C4-2B (cell line): ENCODE measurements at regions not wholly inside any gene's neighbourhood (a gene's known extent, or its start where the extent isn't known, plus 50 kb on each side); places are given as distances from the start of the nearest gene placed in this dataset.

Source experiments
- H3K27ac ChIP-seq: fragments of 450-650 bp; 2 replicates; pipeline ENCODE4 v1.5.1; 2017
- ZFX ChIP-seq: fragments of 450-650 bp; IDR thresholded peaks from 2 replicates; pipeline ENCODE4 v1.6.1; 2017
- TF ChIP-seq, protein P1 (sequence below): fragments of 450-650 bp; conservative IDR thresholded peaks from 2 replicates; pipeline ENCODE4 v1.5.1; 2017; ENCODE audit warnings: mild to moderate bottlenecking

DNA sequence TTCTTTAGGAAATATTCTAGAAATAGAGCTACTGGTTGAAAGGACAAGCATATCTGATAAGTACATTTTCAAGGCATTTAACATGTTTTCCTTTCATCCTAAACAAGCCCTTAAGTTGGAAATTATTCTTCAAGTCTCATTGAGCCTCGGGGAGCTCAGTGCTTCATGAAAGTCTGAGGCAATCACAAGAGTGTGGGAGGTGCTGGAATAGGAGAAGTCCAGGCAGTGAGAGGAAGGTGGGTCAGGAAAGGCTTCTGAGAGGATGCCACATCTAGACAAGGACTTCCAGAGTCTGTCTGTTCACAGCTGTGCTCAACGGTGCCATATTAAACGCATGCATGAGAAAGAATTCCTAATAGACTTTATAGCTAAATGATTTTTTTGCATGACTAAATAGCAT is 69.8 kb downstream of the CD83 start:
- no peak overlapping the region for H3K27ac ChIP-seq
- no peak for TF ChIP-seq ZFX
- TF ChIP-seq, protein P1, sequence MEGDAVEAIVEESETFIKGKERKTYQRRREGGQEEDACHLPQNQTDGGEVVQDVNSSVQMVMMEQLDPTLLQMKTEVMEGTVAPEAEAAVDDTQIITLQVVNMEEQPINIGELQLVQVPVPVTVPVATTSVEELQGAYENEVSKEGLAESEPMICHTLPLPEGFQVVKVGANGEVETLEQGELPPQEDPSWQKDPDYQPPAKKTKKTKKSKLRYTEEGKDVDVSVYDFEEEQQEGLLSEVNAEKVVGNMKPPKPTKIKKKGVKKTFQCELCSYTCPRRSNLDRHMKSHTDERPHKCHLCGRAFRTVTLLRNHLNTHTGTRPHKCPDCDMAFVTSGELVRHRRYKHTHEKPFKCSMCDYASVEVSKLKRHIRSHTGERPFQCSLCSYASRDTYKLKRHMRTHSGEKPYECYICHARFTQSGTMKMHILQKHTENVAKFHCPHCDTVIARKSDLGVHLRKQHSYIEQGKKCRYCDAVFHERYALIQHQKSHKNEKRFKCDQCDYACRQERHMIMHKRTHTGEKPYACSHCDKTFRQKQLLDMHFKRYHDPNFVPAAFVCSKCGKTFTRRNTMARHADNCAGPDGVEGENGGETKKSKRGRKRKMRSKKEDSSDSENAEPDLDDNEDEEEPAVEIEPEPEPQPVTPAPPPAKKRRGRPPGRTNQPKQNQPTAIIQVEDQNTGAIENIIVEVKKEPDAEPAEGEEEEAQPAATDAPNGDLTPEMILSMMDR: no peak

DNA sequence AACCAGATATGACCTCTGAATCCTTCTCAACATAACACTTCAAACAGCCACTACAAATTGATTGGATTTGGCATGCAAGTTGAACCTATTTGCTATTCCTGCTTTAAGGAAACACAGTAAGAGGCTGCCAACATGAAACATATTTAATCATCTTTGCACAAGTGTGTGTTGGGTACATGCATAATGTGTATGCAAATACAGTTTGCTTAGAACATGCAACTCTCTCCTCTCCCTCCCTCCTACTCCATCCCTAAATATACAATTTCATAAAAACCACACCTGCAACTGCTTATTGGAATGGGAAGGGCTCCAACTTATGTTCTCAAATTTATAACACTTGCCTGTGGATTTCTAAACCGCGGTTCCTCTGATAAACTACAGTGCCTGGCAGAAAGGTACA is 71.5 kb downstream of the CD83 start:
- no peak overlapping the region for H3K27ac ChIP-seq
- no peak for TF ChIP-seq ZFX
- TF ChIP-seq, protein P1: no peak

DNA sequence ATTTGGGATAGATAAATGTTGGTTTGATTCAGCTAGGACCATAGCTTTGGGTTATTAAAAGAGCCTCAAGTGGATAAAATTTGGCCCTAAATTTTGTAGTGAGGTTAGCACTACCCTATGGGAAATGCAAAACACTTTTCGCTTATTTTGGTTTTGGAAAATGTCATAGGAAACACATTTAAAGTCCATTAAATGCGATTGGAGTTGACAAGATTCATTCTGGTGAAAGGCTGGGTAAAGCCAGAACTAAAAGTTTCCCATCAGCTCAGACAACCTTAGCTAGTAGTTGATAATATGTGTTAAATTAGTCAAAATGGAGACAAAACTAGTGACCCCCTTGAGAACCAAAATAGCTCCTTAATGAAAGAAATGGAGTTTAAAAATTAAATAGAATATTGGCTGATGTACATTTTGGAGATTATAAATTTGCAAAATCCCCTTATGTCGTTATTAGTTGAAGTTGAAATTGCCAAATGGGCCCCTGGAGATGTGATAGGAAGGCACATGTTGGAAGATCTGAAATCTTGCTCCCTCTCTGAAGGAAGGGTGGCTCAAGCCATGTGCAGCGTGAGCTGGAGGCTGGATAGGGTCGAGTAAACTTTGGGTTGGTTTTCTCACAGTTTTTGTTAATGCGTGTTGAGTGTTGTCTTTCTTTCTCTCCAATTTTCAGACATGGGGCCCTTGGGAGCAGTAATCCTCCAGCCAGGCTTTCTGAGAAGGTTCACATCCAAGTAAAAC is 72.8 kb downstream of the CD83 start:
- no peak overlapping the region for H3K27ac ChIP-seq
- TF ChIP-seq, protein P1: no peak
- TF ChIP-seq ZFX: no peak

DNA sequence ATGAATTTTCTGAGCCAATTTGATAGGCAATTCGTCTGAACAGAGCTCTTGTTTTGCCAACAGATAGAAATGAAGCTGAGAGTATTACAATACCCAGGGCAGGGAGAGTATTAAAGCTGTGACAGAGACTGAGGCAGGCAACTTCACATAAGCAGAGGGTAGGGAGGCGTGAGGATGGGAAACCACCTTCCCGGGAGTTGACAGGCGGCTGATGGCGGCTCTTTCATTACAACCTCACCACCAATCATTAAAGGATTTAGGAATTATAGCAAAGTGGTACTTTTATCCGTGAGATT is 73.3 kb downstream of the CD83 start:
- TF ChIP-seq, protein P1: no peak
- no peak for TF ChIP-seq ZFX
- no peak overlapping the region for H3K27ac ChIP-seq

DNA sequence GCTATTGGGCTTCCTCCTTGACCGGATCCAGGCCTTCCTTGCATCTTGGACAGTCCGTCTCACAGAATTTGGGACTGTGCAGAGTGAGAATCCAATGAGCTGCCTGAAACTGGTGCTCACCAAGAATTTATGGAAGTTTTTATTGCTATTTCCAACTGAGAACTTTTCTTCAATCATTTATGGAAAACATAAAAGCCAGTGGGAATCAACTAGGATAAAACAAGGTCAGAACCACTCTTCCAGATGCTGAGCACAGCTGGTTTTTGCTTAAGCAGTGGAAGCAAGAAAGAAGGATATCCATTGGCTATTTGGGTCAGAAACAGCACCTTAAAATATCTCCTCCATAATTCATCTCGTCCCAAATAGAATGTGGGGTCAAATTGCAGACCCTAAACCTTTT is 74.2 kb downstream of the CD83 start:
- H3K27ac ChIP-seq: no peak overlapping the region
- TF ChIP-seq, protein P1: no peak
- TF ChIP-seq ZFX: no peak

DNA sequence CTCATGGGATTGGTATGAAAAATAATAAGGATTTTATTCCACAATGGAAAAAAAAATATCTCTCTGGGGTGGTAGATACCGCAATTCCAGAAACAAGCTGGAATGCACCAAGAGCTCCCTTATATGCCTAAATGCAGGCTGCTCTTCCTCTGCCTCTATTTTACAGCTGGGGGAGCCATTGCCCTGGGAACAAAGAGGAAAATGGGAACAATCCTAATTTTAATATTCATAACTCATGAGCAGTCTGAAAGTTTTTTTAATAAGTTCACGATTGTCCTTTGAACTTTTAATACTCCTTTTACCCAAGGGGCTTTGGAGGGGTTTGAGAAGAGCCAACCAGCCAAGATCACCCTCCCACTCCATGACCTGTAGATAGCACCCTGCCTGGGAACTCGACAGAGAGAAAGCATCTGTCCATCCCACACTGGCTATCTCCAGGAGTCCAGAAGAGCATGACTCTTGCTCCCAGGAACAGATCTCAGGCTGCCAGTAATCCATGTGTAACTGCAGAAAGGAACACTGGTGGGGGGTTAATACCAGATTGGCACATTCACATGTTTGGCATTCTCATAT is 74.7 kb downstream of the CD83 start:
- no peak overlapping the region for H3K27ac ChIP-seq
- TF ChIP-seq, protein P1: peak; percentile 17
- no peak for TF ChIP-seq ZFX

DNA sequence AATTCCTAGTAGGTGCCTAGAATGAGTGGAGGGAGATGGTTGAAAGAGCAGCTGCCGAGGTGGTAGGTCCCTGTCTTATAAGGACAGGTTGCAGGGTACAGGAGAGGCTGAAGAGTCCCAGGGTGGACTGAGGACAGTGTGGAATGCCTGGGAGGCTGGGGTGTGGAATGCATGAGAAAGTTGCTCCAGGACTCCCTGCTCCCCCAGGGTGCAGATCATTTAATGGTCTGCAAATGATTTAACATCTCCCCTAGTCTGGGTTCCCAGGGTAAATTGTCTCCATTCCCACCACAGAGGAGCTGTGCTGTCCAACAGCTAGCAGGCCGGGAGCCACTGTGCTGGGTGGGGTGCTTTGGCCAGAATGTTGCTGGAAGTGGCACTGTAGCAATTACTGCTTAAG is 76.0 kb downstream of the CD83 start:
- H3K27ac ChIP-seq: no peak overlapping the region
- TF ChIP-seq ZFX: no peak
- TF ChIP-seq, protein P1: no peak
